ENCODE measurements at regions not wholly inside any gene's neighbourhood (a gene's known extent, or its start where the extent isn't known, plus 50 kb on each side); places are given as distances from the start of the nearest gene placed in this dataset.

- Histone ChIP-seq H3K79me2 (ENCODE audit: low read length) (no peaks in the 10 kb centered on the region), H3K27me3 (replicated peaks; ENCODE audit: insufficient read depth, low read length) (no peaks in the 10 kb centered on the region), H3K4me3 (ENCODE audit: low read length) (no peak overlapping the region), H3K4me1 (ENCODE audit: low read length) (no peaks in the 10 kb centered on the region), H3K27ac (ENCODE audit: low read length) (no peak overlapping the region), H3K9me2 (replicated peaks; ENCODE audit: insufficient read depth, low read length) (no peaks in the 10 kb centered on the region), H3K4me2 (ENCODE audit: low read depth, low read length) (no peak overlapping the region), H4K20me1 (ENCODE audit: insufficient read depth, low read length) (no peaks in the 10 kb centered on the region), H3F3A (ENCODE audit: insufficient read depth, low read length) (no peaks in the 10 kb centered on the region), H3K36me3 (replicated peaks; ENCODE audit: insufficient read depth, low read length) (no peaks in the 10 kb centered on the region), H3K9ac (ENCODE audit: low read length) (no peak overlapping the region), H3K9me3 (replicated peaks; ENCODE audit: insufficient read depth, low read length) (no peaks in the 10 kb centered on the region), H2AFZ (ENCODE audit: low read length) (no peak overlapping the region)
- TF ChIP-seq EZH2phosphoT487 (IDR thresholded peaks at IDR 0.05; ENCODE audit: low read length) (no peak), CTCF (IDR thresholded peaks at IDR 0.05; ENCODE audit: low read length) (no peak), EZH2 (optimal IDR thresholded peaks at IDR 0.05; ENCODE audit: low read depth, low read length) (no peak)
- DNase-seq: no peak
Observed at GRCh38 chr9:89891591-89892304, 286.9 kb downstream of the GADD45G start.

- Histone ChIP-seq H3K4me1 (ENCODE audit: low read length) (no peaks in the 10 kb centered on the region), H3K9me3 (replicated peaks; ENCODE audit: insufficient read depth, low read length) (no peaks in the 10 kb centered on the region), H3K9me2 (replicated peaks; ENCODE audit: insufficient read depth, low read length) (no peaks in the 10 kb centered on the region), H4K20me1 (ENCODE audit: insufficient read depth, low read length) (no peaks in the 10 kb centered on the region), H3K27me3 (replicated peaks; ENCODE audit: insufficient read depth, low read length) (no peaks in the 10 kb centered on the region), H3K4me3 (ENCODE audit: low read length) (no peak overlapping the region), H2AFZ (ENCODE audit: low read length) (no peak overlapping the region), H3K36me3 (replicated peaks; ENCODE audit: insufficient read depth, low read length) (no peaks in the 10 kb centered on the region), H3K79me2 (ENCODE audit: low read length) (no peaks in the 10 kb centered on the region), H3K4me2 (ENCODE audit: low read depth, low read length) (no peak overlapping the region), H3K9ac (ENCODE audit: low read length) (no peak overlapping the region), H3F3A (ENCODE audit: insufficient read depth, low read length) (no peaks in the 10 kb centered on the region), H3K27ac (ENCODE audit: low read length) (no peak overlapping the region)
- TF ChIP-seq CTCF (IDR thresholded peaks at IDR 0.05; ENCODE audit: low read length) (no peak), EZH2 (optimal IDR thresholded peaks at IDR 0.05; ENCODE audit: low read depth, low read length) (no peak), EZH2phosphoT487 (IDR thresholded peaks at IDR 0.05; ENCODE audit: low read length) (no peak)
- DNase-seq: no peak
Observed at GRCh38 chr9:89892920-89893319, 288.1 kb downstream of the GADD45G start.

- no peaks in the 10 kb centered on the region for H3K27me3 ChIP-seq (replicated peaks; ENCODE audit: insufficient read depth, low read length)
Observed at GRCh38 chr9:89893886-89894285, 289.1 kb downstream of the GADD45G start.

More at GRCh38 chr9:89893886-89894285, 289.1 kb downstream of the GADD45G start:
- Histone ChIP-seq H3K4me3 (ENCODE audit: low read length) (no peak overlapping the region), H3K4me1 (ENCODE audit: low read length) (no peaks in the 10 kb centered on the region), H3K9me2 (replicated peaks; ENCODE audit: insufficient read depth, low read length) (no peaks in the 10 kb centered on the region), H4K20me1 (ENCODE audit: insufficient read depth, low read length) (no peaks in the 10 kb centered on the region), H3K9me3 (replicated peaks; ENCODE audit: insufficient read depth, low read length) (no peaks in the 10 kb centered on the region), H3K36me3 (replicated peaks; ENCODE audit: insufficient read depth, low read length) (no peaks in the 10 kb centered on the region), H3F3A (ENCODE audit: insufficient read depth, low read length) (no peaks in the 10 kb centered on the region), H3K27ac (ENCODE audit: low read length) (no peak overlapping the region), H3K4me2 (ENCODE audit: low read depth, low read length) (no peak overlapping the region), H2AFZ (ENCODE audit: low read length) (no peak overlapping the region), H3K79me2 (ENCODE audit: low read length) (no peaks in the 10 kb centered on the region), H3K9ac (ENCODE audit: low read length) (no peak overlapping the region)
- TF ChIP-seq CTCF (IDR thresholded peaks at IDR 0.05; ENCODE audit: low read length) (no peak), EZH2phosphoT487 (IDR thresholded peaks at IDR 0.05; ENCODE audit: low read length) (no peak), EZH2 (optimal IDR thresholded peaks at IDR 0.05; ENCODE audit: low read depth, low read length) (no peak)
- DNase-seq: no peak
